GM18517 (cell line): ENCODE measurements at regions not wholly inside any gene's neighbourhood (a gene's known extent, or its start where the extent isn't known, plus 50 kb on each side); places are given as distances from the start of the nearest gene placed in this dataset.

ENCODE experiments used
- ATAC-seq: cut with Tn5 transposase; IDR thresholded peaks from one replicate; pipeline ENCODE4 v1.9.1; 2021; ENCODE audit warnings: mild to moderate bottlenecking, moderate library complexity; ENCODE audit not compliant: unreplicated experiment

DNA sequence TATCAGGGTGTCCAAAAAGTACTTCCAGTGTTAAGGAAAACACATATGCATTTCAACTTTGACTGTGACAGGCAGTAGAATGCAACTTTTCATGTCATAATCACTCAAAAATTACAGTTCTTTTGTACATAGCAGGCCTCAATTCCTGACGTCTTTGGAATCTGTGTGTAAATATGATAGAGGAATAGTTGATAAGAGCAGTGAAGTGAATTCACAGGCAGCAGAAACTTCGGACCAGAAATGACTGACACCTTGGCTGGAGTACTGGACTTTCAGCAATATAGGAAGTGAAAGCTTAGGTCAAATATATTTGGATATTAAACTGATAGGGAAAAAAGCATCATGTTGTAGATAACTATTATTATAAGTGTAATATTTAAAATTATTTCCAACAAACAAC, 1741.2 kb upstream of the PCDH20 start:
- ATAC-seq: no peak

DNA sequence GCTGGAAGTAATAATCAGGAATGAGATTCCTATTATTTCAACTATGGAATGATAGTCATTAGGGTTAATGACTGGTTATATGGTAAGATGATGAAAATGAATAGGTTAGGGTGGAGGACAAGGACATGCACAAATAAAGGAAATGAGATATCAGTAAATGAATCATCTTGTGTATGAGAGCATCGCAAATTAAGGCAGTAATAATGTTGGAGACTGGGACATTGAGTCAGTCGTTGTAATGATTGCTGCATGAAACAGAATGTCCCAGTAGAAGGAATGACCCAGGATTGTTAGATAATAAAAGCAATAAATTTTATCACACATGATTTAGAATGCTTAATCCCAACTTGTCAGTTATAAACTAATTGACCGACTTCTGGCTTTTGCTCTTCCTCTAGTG, 1733.7 kb upstream of the PCDH20 start:
- no peak for ATAC-seq

DNA sequence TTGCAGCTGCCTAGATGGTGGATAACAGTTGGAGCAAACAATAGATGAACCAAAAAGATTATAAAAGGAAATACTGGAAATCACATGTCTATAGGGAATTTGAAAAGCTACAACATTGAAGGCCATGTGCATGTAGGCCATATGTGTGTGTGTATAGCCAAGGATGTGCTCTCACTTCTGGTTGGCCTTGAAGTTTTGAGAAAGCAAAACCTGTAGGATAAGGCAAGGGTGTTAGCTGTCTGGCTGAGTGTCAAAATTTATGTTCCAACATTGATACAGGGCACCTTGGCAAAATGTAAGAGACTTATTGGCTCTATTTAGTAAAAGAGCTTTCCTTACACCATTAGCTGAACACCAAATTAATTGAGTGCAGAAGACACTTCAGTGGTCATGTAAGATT, 1723.6 kb upstream of the PCDH20 start:
- ATAC-seq: no peak

DNA sequence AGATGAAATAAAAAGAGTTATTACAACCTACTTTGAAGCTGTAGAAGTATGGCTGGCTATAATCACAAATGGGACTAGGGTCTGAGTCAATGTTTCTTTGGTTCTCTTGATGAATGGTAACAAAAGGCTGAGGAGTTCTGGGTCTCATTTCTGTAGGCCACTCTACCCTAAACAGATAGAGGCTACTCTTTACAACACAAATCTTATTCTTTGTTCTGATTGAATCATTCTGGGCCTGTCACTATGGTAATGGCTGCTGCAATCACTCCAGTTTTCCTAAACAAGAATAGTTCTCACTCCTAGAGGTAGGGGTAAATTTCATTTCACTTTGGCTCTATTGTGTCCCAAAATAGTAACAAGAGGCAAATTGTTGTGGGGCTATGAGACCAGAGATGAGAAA, 1714.3 kb upstream of the PCDH20 start:
- no peak for ATAC-seq

DNA sequence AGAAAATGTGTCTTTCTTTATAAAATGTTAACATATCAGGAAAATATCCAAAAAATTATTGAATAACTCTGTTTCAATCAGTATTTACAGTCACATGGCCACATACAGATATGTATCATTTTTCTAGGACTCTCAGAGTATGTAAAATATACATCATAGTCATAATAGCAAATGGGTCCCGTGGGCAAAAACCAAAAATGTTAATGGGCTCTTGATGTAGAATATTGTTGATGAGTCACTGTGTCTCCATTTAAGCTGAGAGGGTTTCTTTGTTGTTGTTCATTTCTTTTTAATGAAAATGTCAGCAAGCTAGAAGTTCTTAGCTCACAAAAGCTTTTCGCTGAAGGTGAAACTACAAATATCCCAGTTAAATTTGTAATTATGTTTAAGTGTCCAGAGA, 1713.1 kb upstream of the PCDH20 start:
- ATAC-seq: no peak

DNA sequence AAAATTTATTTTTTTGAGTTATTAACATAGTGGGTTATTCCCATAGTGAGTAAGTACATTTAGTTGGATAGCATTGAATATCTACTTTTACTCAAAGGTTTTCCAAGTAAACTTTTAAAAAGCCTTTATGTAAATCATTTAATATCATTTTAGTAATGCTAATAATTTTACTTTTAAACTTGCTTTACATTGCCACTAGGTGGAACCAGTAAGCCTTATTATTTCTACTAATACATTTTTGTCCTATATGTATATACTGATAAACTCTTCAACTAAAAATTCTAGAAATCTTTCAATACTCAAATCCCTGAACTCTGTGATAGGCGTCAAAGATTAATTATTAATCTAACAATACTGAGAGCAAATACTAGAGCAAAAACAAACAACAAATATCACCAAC, 1709.2 kb upstream of the PCDH20 start:
- no peak for ATAC-seq

DNA sequence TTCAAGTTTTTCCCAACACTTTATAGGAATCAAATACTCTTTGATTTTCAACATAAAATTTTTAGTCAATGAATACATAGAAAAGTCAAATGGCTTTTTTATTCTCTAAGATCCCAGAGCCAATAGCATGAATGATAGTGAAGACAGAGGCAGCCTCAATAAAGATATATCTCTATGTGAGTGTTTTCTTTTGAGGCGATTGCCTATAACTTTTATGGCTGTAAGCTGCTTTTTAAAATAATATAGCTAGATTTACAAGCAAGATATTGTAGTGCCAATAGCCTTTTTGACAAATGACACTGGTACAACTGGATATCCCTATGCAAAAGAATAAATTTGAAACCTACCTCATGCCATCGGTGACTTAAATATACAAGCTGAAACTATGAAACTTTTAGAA, 1705.2 kb upstream of the PCDH20 start:
- ATAC-seq: no peak

DNA sequence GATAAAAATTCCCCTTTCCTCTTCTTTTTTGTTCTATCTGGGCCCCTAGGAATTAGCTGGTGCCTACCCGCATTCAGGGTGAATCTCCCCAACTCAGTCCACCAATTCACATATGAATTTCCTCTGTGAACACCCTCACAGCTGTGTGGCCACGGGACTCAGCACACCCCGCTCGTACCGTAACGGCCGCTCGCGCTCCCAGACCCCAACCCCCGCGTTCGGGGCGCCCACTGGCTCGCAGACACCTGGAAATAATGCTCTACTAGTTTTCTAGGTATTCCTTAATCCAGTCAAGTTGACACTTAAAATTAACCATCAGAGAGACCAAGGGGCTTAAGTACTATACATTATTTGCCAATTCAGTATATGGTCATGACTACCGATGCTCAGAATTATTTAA, 1702.1 kb upstream of the PCDH20 start:
- no peak for ATAC-seq

DNA sequence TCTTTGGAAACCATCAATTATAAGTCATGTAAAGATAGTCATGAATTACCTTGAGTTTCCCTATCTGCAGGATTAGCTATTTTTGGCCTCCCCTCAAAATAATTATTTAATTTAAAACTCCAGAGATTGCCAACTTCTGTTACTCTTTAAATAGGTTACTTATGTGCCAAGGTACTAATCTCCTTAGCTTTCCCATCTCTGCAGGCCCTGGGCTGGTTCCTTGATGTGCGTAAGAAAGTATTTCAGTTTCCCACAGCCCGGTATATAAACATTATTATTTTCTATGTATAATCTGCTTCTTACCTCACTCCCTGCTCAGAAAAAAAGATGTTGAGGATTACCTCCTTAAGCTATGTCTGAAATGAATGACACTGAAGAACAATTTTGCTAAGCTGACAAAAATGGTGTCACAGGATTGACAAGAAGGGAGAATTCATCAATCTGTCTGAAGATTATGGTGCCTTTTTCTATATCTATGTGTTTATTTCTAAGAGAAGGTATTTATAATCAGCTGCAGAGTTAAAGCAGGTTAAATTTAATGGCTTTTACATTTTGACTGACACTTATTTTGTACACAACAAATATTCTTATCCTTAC, 1697.2 kb upstream of the PCDH20 start:
- ATAC-seq: no peak

DNA sequence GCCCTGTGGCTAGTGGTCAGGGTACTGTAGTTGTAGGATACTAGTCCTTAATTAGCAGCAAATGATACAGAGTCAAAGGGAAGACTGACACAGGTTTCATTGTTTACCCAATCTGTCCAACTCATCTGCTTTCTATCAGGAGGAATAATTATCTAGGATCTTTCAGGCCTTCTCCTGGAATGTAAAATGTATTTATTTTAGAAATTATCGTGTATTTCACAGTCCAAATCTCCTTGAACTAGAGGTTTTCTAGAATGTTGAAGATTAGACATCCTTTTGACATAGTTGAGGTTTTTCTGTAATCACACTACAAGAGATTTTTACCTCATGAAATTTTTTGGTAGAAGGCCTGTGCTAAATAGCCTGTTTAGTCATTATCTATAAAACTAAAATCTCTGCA, 1694.8 kb upstream of the PCDH20 start:
- ATAC-seq: no peak

DNA sequence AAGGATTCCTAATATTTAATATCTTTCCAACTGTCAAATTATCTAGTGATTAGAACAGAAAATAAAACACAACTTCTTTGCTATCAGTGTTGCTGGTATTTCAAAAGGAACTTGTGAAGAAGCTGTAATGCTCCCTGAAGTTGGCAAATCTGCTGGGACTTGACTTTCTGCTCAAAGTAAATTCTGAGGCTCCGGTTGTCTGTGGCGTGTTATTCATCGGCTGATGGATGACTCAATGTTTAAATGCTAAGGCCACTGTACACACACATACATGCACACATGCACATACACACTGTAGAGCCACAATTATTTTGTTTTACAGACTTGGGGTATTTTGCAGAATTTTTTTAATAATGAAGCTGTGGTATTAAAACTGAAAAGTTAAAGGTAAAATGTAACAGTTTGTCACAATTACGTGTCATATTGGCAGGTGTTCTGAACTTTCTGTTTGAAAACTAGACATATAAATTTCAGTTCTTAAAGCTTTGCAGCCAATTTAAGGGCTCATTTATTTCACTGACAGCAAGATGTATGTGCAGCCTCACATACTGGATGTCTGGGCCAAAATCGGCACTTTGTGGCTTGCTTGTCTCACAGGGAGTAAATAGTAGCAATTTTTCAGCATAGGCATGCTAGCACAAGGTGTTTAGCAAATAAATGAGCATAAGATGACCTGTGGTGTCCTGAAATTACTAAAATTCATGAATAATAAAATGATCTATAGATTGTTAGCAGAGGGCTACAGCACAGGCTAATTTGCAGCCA, 1691.7 kb upstream of the PCDH20 start:
- no peak for ATAC-seq

DNA sequence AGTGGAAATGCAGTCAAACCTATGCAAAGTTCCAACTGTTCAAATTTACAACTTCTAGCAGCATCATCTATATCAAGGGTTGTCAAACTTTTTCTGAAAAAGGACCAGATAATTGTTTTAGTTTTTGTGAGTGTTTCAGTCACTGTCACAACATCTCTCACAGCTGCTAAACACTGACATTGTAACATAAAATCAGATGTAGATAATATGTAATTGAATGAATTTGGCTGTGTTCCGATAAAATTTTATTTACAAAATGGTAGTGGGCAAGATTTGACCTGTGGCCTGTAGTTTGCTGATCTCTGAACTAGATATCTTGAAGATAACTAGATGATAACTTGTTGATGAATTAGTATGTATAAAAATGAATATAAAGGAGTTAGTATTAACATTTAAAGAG, 1679.1 kb upstream of the PCDH20 start:
- no peak for ATAC-seq

DNA sequence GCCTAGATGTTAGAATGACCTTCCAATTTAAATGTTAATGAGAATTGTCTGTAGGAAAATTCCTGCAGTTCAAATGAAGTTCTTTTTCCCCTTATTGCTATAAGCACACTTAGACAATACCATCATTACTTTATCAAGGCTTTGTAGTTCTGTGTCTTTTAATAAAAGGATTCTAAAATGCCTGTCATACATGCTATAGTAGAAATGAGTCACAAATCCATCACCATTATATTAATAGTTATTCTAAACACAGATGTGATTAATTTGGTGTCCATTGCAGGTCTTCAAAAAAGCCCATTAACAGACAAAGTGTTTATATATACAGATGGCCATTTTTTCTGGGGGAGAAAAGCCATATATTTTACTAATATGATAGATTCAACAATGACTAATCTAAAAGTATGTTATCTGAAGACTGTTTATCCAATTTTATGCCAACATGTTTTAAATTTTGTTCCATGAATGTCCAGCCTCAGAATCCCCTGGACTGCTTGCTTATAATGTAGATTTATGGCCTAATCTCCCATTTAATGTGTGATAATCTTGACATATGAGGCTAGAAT, 1678.3 kb upstream of the PCDH20 start:
- no peak for ATAC-seq

DNA sequence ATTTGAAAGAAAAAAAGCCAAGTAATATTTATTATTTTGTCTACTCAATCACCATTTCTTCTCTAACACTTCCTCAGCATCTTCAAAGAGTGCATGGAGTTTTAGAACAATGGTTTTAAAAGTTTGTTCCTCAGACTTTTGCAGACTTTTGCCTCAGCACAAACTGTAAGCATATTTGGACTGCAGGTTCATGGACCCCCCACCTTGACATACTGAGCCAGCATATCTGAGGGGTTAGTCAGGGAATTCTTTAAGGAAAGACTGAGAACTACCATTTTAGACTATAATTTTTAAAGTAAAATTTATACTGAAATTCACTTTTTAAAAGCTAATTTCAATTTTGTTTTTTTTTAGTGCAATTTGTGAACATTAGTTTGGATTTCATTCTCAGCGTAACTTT, 1676.8 kb upstream of the PCDH20 start:
- ATAC-seq: no peak

DNA sequence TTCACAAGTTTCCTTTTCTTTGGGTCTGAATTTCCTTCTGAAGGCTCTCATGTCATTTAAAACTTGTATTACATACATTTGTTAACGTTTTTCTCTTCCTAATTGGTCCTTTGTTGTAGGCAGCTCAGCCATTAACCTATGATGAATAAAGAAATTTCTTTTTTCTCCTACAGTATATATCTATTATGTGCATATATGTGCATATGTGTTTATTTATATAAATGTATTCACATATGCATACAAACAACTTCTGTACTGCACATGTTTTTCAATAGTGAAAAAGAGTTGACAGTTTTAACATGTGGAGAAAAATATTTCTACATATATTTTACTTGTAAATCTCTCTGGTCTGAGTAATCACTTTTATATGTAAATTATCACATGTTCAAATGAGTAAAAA, 1674.9 kb upstream of the PCDH20 start:
- no peak for ATAC-seq

DNA sequence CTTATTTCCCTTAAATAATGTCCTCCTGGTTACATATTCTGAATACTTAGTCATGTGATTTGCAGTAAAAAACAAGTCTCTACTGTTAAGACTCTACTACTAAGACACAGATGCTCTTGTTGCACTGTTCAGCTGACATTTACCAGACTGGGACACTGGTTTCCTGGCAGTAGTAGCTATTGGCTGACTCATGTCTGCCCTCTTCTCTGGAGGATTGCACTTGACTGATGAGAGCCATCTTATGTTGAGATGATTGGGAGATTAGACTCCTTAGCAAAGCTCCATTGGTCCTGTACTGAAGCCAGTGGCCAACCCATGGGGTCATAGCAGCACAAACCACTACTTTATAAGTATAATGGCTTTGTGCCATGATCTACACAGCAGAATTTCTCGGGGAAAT, 1672.6 kb upstream of the PCDH20 start:
- no peak for ATAC-seq

DNA sequence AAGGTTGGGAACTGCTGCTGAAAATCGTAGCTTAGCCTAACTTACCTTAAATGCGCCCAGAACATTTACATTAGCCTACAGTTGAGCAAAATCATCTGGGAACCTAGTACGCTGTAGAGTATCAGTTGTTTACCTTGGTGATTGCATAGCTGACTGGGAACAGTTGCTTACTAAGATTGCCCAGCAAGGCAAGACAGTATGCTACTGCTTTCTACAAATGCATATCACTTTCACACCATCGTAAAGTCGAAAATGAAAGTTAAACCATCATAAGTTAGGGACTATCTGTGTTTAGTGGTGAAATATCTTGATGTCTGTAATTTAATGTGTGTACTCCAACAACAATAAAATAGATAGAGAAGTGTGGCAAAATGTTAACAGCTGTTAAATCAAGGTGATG, 1670.6 kb upstream of the PCDH20 start:
- ATAC-seq: no peak

DNA sequence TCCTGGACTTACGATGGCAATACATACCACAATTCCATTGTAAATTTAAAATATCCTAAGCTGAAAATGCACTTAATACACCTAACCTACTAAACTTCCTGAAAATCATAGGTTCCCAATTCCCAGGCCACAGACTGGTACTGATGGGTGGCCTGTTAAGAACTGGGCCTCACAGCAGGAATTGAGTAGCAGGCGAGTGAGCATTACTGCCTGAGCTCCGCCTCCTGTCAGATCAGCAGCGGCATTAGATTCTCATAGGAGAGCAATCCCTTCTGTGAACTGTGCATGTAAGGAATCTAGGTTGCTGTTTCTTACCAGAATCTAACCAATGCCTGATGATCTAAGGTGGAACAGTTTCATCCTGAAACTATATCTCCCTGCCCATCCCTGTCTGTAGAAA, 1670.2 kb upstream of the PCDH20 start:
- ATAC-seq: no peak

DNA sequence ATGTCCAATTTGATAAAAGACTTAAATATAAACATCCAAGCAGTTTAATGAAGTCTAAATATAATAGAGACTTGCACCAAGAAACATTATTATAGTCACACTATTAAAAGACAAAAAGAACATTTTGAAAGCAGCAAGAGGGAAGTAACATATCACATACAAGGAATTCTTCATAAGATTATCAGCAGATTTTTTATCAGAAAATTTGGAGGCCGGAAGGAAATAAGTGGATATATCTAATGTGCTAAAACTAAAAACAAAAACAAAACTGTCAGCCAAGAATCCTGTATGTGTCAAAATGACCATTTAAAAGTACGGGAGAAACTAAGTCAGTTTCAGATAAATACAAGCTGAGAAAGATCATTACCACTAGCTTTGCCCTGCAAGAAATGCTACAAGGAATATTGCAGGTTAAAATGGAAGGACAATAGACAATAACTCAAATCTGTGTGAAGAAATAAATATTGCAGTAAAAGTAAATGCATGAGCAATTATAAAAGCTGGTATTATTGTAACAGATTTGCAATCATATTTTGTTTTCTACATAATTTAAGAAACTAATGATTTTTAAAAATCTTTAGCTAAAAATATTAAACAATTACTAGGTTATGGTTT, 1665.9 kb upstream of the PCDH20 start:
- ATAC-seq: no peak

DNA sequence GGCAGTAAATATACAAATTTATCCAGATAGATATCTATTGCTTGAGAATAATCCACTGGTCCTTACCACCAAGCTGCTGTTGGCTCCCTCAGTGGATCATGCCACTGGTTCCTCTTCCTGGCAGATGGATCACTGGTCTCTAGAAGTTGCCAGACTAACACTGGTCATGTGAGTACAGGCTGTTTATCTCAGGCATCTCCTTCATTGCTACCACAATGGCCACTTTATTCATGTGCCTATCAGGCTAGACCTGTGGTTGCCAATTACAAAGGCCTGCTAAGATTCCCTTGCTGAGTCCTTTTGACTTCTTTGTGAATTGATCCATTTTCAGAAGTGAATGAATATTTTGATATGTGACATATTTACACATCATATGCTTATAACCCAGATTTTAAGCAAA, 1659.5 kb upstream of the PCDH20 start:
- ATAC-seq: no peak

DNA sequence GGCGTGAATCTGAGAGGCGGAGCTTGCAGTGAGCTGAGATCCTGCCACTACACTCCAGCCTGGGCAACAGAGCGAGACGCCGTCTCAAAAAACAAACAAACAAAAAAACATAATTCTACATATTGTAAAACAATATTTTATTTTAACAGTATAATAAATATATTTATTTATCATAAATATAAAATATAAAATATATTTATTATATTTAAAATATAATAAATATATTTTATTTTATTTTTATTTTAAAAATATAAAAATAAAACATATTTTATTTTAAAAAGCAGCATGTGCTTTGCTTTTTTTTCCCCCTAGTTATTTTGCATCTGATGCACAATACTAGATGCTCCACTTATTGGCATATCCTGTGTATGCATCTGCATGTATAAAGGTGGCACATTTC, 1634.6 kb upstream of the PCDH20 start:
- ATAC-seq: no peak

DNA sequence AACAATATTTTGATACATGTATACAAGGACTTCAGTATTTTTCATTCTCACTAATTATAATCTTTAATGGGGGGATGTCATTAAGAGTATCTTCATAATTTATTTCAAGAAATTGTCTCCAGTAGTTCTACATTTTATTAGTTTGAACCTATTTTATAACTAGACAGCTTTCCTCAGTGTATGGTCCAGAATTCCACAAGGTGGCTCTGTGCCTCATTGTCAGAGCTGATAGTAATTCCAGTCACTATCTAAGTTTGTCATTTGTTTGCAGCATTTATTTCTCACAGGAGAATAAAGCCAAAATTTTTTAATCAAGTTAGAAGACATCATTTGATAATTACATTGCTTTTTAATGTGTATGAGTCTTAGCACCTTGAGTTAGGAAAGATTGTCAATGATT, 1633.0 kb upstream of the PCDH20 start:
- ATAC-seq: no peak
